ENCODE measurements at regions not wholly inside any gene's neighbourhood (a gene's known extent, or its start where the extent isn't known, plus 50 kb on each side); places are given as distances from the start of the nearest gene placed in this dataset.

DNA sequence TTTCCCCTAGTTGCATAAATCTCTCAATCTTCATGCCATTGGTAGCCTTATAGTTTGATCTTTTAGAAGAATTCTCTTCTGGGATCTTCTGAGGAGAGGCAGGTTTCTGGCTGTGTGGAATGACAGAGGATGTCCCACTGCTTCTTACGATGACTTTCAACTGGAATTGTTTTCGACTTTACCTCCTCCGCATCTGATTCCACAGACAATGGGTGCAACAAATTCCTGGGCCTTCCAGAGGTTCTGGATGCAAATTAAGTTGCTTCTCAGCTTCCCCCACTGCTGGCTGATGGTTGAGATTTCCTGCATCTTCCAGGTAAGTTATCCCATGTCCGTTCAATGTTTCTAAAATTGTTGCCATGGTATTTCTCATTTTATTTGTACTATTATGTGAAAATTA lies 142.3 kb upstream of the TSC22D1 start (continued):
- TF ChIP-seq ZNF600 (tag by site-specific recombination; IDR thresholded peaks at IDR 0.05) (no peak), ZNF239 (tag by site-specific recombination; IDR thresholded peaks at IDR 0.05) (no peak)

DNA sequence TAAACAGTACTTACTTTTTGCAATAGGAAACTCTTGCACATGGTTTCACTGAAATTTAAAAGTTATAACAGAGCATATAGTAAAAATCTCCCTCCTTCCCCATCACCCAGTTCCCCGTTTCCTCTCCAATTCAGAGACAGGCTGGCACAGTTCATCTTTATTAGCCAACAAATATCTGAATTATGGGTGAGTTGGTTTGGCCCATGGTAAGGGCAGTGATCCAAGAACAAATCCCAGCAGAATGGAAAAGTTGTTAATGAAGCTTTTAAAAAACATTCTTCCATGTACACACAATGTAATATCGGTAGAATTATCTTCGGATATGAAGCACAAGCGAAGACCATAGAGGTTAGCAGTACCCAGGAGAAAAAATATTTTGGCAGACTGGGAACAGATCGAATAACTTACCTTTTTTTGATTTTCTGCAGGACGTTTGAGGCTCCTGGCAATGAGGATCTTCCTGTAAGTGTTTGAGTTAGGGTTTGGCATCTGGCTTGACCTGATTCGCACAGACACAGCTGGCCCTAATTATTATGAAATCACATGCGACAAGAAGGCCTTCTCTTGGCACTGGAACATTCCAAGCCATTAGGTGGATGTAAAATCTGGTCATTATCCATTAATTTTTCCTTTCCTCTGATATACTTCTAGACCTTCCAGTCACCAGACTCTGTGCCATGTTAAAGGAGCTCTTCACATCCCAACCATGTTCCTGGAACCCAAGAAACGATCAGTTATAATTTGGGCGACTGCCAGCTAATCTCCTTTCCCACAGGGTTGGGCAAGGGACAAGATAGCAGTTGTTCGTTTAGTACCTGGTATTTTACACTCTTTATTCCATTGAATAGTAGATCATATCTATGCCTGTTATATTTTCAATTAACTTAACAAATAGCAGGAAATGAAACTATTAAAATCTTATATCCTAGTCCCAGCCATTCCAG lies 139.4 kb upstream of the TSC22D1 start:
- CTCF ChIA-PET = no interaction called here
- no peaks in the 10 kb centered on the region for H3K9me3 ChIP-seq (ENCODE audit: control insufficient read depth, insufficient read depth, low read depth, low read length)
- POLR2A ChIA-PET = no interaction called here
- TF ChIP-seq ZNF324 (tag by site-specific recombination; IDR thresholded peaks at IDR 0.05) (no peak), ZNF660 (tag by site-specific recombination; IDR thresholded peaks at IDR 0.05) (no peak), ZNF623 (tag by site-specific recombination; IDR thresholded peaks at IDR 0.05) (no peak)
- no peak overlapping the region for H3K27ac ChIP-seq (ENCODE audit: extremely low read depth, low read depth, low read length)
- H3K4me1 ChIP-seq (ENCODE audit: control insufficient read depth, insufficient read depth, low read length) = no peaks in the 10 kb centered on the region
- H3K4me3 ChIP-seq (ENCODE audit: low read depth, low read length) = no peak overlapping the region
- no peaks in the 10 kb centered on the region for H3K36me3 ChIP-seq (ENCODE audit: control insufficient read depth in 2 of 2, insufficient read depth in 1 of 2, low read length in 2 of 2)

GRCh38 chr13:44713788-44714469 lies 137.8 kb upstream of the TSC22D1 start:
- Histone ChIP-seq H3K4me1 (ENCODE audit: control insufficient read depth, insufficient read depth, low read length) (no peaks in the 10 kb centered on the region), H3K27ac (ENCODE audit: extremely low read depth, low read depth, low read length) (no peak overlapping the region), H3K36me3 (ENCODE audit: control insufficient read depth in 2 of 2, insufficient read depth in 1 of 2, low read length in 2 of 2) (no peaks in the 10 kb centered on the region), H3K9me3 (ENCODE audit: control insufficient read depth, insufficient read depth, low read depth, low read length) (no peaks in the 10 kb centered on the region), H3K4me3 (ENCODE audit: low read depth, low read length) (no peak overlapping the region)
- ChIA-PET CTCF (no interaction called here), POLR2A (no interaction called here)
- no peak for TF ChIP-seq ZNF623 (tag by site-specific recombination; IDR thresholded peaks at IDR 0.05)
- TF ChIP-seq ZSCAN30 (tag by site-specific recombination; IDR thresholded peaks at IDR 0.05) = no peak
- no peak for TF ChIP-seq ZBTB11 (tag by site-specific recombination; conservative IDR thresholded peaks at IDR 0.05; ENCODE audit: low read depth)
- no peak for TF ChIP-seq ZNF580 (tag by site-specific recombination; IDR thresholded peaks at IDR 0.05)
- TF ChIP-seq ZFP41 (tag by site-specific recombination; IDR thresholded peaks at IDR 0.05; ENCODE audit: borderline replicate concordance) = no peak
- no peak for TF ChIP-seq ZNF645 (tag by site-specific recombination; IDR thresholded peaks at IDR 0.05)
- no peak for TF ChIP-seq ZNF202 (tag by site-specific recombination; IDR thresholded peaks at IDR 0.05; ENCODE audit: borderline replicate concordance)
- TF ChIP-seq RBAK (tag by site-specific recombination; IDR thresholded peaks at IDR 0.05) = no peak
- TF ChIP-seq TRIM28 (IDR thresholded peaks at IDR 0.05; ENCODE audit: borderline replicate concordance, low read length) = no peak

- Histone ChIP-seq H3K27ac (ENCODE audit: extremely low read depth, low read depth, low read length) (no peak overlapping the region), H3K9me3 (ENCODE audit: control insufficient read depth, insufficient read depth, low read depth, low read length) (no peaks in the 10 kb centered on the region), H3K36me3 (ENCODE audit: control insufficient read depth in 2 of 2, insufficient read depth in 1 of 2, low read length in 2 of 2) (no peaks in the 10 kb centered on the region), H3K4me3 (ENCODE audit: low read depth, low read length) (no peak overlapping the region), H3K4me1 (ENCODE audit: control insufficient read depth, insufficient read depth, low read length) (no peaks in the 10 kb centered on the region)
- ChIA-PET POLR2A (no interaction called here), CTCF (no interaction called here)
- TF ChIP-seq ZNF148 (tag by site-specific recombination; IDR thresholded peaks at IDR 0.05; ENCODE audit: borderline replicate concordance) (no peak), ZNF266 (tag by site-specific recombination; IDR thresholded peaks at IDR 0.05; ENCODE audit: low read depth) (no peak), ZNF48 (tag by site-specific recombination; IDR thresholded peaks at IDR 0.05) (no peak), ZNF830 (tag by site-specific recombination; IDR thresholded peaks at IDR 0.05; ENCODE audit: low read depth) (no peak), ZNF169 (tag by site-specific recombination; IDR thresholded peaks at IDR 0.05) (no peak), GFI1B (tag by site-specific recombination; IDR thresholded peaks at IDR 0.05) (no peak), ZNF23 (tag by site-specific recombination; IDR thresholded peaks at IDR 0.05; ENCODE audit: borderline replicate concordance) (no peak)
Observed at GRCh38 chr13:44711706-44712105, 135.6 kb upstream of the TSC22D1 start.
